ENCODE measurements at regions not wholly inside any gene's neighbourhood (a gene's known extent, or its start where the extent isn't known, plus 50 kb on each side); places are given as distances from the start of the nearest gene placed in this dataset.

- TF ChIP-seq CTCF (IDR thresholded peaks at IDR 0.05) (no peak), POLR2A (IDR thresholded peaks at IDR 0.05) (no peak)
Measured at GRCh38 chr5:79901631-79902030, 89.4 kb downstream of the MTX3 start.

Measured in thyroid gland (tissue), 4 donors.